ENCODE measurements at regions not wholly inside any gene's neighbourhood (a gene's known extent, or its start where the extent isn't known, plus 50 kb on each side); places are given as distances from the start of the nearest gene placed in this dataset.

DNA sequence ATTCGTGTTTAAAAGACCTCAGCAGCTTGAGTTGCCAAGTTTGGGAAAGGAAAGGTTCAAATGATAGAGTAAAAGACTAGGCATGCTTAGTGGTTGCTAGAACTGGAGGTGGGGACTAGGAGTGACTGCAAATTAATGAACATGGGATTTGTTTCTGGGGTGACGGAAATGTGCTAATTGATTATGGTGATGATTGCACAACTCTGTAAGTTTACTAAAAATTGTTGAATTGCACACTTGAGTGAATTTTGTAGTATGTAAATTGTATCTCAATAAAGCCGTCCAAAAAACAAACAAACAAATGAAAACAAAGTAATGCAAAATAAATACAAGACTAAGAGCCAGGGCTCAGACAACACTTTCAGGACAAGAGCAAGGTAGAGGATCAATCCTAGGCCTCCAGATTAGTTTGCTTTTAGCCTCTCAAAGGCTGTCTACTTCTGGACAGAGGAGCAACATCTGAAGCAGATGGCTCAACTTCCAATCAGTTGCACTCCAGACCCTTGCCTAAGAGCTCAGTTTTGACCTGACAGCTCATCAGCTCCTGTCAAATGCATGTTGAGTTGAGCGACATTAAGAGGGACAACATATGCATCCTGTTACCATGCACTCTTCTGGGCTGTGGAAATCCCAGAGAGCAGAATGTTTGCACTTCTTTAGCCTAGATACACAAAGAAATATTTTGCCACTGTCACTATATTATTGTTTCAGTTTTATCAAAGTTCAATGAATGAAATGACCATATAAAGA is 111.2 kb upstream of the ASIC2 start:
- no peak for DNase-seq (ENCODE audit: low spot score)

DNA sequence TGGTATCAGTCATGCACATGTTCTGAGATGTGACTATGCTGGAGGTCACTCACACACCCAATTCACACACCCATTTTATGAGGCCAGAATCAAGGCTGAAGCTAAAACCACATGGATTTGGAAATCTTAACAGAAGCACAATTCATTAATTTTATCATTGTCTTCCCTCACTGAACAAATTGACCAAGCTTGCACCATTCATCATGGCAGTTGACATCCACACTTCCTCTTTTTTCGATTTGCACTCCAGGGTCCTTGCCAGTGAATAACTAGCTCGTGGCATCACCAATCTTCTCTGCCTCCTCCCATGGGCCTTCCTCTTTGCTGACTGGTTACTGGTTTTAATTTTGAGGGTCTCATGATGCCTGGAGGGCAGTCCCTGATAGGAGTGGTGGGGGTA is 123.0 kb upstream of the ASIC2 start:
- DNase-seq (ENCODE audit: low spot score), result no peak

GRCh38 chr17:33421933-33422332 is 128.8 kb upstream of the ASIC2 start:
- no peak for DNase-seq (ENCODE audit: low spot score)

DNA sequence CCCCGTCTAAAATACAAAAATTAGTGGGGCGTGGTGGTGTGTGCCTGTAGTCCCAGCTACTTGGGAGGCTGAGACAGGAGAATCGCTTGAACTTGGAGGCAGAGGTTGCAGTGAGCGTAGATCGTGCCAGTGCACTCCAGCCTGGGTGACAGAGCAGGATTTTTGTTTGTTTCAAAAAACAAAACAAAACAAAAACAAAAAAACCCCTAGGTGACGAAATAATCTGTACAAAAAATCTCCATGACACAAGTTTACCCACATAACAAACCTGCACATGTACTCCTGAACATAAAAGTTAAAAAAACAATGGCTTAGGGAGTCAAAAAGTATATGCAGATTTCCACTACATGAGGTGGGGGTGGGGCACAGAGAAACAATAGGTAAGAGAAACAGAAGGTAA is 140.5 kb upstream of the ASIC2 start:
- DNase-seq (ENCODE audit: low spot score), result no peak

DNA sequence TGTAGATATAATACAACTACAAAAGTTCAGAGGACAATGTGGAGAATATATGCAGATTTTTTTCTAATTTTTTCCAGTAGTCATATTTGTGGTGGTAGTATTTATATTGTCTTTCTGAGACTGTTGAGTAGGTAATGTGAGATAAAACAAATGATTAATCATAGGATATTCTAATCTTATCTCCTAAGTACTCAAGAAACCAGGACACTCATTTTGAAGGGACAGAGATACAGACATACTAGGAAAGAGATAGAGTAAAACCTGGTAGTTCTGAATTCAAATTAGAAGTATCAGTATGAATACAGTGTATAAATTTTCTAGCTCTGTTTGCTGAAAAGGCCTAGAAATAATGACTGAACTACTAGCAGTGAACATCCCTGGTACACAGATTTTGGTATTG is 141.7 kb upstream of the ASIC2 start:
- no peak for DNase-seq (ENCODE audit: low spot score)

GRCh38 chr17:33435721-33436301 is 142.7 kb upstream of the ASIC2 start:
- DNase-seq (ENCODE audit: low spot score), result no peak

GRCh38 chr17:33436321-33436720 is 143.2 kb upstream of the ASIC2 start:
- DNase-seq (ENCODE audit: low spot score), result no peak

DNA sequence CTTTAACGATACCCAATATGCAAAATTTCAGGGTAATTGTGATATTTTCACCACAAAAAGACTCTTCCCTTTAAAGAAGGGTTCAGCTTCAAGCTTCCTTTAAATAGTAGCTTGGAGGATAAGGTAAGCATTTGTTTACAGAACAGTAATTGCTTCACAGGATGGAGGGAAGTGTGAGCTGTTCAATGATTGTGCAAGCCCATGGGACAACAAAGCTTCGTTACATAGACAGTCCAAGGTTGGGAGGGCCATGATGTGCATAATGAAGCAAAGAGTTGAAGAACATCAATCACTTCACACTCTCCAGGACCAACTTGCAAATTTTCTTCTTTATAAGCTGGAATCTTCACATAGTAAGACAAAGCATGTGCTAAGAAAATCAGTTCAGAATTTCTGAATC is 145.0 kb upstream of the ASIC2 start:
- DNase-seq (ENCODE audit: low spot score), result no peak

DNA sequence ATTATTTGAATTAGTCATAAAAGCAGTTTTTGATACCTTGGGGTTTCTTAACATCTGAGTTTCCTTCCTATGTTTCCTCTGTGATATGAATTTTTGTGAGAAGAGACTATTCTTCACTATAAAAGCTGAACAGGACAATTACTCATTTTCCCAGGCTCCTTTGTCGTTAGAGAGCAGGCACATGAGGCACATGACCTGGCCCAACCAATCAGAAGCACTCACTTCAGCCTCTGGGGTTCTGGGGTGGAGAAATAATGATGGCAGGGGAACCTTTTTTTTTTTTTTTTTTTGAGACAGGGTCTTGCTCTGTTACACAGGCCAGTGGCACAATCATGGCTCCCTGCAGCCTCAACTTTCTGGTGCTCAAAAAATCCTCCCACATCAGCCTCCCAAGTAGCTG is 145.5 kb upstream of the ASIC2 start:
- no peak for DNase-seq (ENCODE audit: low spot score)

DNA sequence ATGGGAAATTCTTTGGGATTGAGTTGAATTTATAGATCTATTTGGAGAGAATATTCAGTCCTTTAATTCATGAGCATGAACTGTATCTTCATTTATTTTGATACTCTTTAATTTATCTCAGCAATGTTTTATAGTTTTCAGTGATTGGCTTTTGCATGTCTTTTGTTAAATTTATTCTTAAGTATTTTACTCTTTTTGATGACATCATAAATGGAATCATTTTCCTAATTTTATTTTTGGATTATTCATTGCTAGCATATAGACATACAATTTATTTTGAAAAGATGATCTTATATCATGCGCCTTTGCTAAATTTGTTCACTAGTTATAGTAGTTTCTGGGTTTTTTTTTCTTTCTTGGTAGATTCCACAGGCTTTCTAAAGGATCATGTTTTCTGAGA is 149.2 kb upstream of the ASIC2 start:
- no peak for DNase-seq (ENCODE audit: low spot score)

- no peak for DNase-seq (ENCODE audit: low spot score)
Observed at GRCh38 chr17:33444731-33445130, 151.6 kb upstream of the ASIC2 start.

GRCh38 chr17:33447090-33447489 is 154.0 kb upstream of the ASIC2 start:
- no peak for DNase-seq (ENCODE audit: low spot score)

DNA sequence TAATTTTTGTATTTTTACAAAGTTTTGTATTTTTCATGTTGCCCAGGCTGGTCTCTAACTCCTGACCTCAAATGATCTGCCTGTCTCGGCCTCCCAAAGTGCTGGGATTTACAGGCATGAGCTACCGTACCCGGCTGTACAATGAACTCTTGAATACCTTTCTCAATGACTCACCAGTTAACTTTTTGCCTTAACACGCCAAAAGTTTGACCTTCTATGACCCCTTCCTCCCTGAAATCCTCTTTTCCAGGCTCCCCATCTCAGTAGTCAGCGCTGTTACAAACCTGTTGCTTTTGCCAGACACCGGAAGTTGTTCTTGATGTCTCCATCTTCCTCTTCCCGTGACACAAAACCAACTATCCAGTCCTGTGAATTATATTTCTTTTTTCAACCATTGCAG is 158.1 kb upstream of the ASIC2 start:
- no peak for DNase-seq (ENCODE audit: low spot score)

- DNase-seq (ENCODE audit: low spot score), result no peak
Observed at GRCh38 chr17:33457477-33457876, 164.4 kb upstream of the ASIC2 start.

GRCh38 chr17:33459078-33459940 is 166.2 kb upstream of the ASIC2 start:
- no peak for DNase-seq (ENCODE audit: low spot score)

- no peak for DNase-seq (ENCODE audit: low spot score)
Observed at GRCh38 chr17:33460781-33461450, 167.8 kb upstream of the ASIC2 start.

GRCh38 chr17:33463887-33464286 is 170.8 kb upstream of the ASIC2 start:
- DNase-seq (ENCODE audit: low spot score), result no peak

DNA sequence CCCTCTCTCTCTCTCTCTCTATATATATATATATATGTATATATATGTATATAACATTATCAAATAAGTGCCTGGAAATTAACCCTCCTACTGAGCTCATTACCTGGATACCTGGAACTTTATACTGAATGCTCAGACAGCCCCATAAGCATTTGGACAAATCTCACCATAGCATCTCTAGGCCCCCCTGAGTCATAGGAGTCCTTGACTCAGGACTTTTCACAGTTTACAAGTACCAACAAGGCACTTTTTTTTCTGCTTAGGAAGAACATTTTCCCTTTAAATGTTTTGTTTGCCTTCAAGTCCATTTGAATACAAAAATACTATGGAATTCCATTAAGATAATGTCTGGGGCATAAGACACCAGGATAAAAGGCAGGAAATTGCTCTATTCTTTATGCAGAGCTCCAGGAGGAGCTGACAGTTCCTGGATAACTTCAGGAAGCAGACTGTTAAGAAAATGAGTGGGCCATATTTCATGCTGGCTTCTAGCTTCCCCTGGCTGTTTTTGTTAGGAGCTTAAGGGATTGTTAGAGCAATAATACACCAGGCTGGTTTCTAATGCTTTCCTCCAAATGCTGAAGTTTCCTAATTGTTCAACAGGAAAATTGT is 171.7 kb upstream of the ASIC2 start:
- no peak for DNase-seq (ENCODE audit: low spot score)

- no peak for DNase-seq (ENCODE audit: low spot score)
Observed at GRCh38 chr17:33469421-33469820, 176.3 kb upstream of the ASIC2 start.

- DNase-seq (ENCODE audit: low spot score), result peak; percentile 15
Observed at GRCh38 chr17:33469911-33470310, 176.8 kb upstream of the ASIC2 start.

DNA sequence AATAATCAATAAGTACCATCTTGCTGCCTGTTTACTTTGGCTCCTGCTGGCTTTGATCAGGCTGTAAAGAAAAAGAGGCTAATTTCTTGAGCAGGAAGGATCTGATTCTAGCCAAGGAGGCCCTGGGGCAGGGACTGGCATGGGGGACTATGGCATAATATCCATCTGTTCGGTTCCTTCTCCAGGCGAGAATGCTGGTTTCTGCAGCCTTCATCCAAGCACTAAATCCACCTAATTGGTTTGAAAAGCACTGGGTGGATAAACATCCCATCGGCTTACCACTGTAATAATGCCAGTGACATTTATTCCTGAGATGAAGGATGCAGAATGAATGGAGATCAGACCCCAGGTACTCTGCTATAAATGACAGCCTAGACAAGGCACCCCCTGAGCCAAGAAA is 180.0 kb upstream of the ASIC2 start:
- no peak for DNase-seq (ENCODE audit: low spot score)

DNA sequence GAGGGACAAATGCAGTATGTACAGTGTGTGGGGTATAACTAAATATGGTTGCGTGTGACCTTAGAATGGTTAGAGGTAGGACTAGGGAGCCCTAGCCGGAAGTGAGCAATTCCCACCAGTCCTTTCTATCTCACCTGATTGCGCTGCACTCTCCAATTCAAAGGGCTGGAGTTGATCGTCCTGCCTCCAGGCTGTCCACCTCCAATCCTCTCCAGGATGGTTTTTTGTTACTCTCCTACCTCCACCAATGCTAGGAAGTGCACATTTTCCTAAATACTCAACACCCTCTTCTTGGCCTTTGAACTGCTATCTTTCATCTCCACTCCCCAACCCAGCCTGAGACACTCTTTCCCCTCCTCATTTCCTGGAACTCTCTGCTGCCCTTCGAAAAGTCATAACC is 181.7 kb upstream of the ASIC2 start:
- DNase-seq (ENCODE audit: low spot score), result no peak
